Activated T-cell treated with anti-CD3 and anti-CD28 coated beads, Interleukin-2, amount 50 U/mL, for 24 hours (primary cell): ENCODE measurements at regions not wholly inside any gene's neighbourhood (a gene's known extent, or its start where the extent isn't known, plus 50 kb on each side); places are given as distances from the start of the nearest gene placed in this dataset.
"Not testable (repeated sequence)": the region's sequence is repeated elsewhere in the genome, so short reads cannot be mapped to it uniquely, and the experiment has no call there.

Source experiments
- DNase-seq: peaks from one replicate; pipeline ENCODE4 v3.0.0-alpha.2; 2020
- H3K27ac Mint-ChIP-seq: 2 replicates; pipeline ENCODE4 v1.8.0; 2020; ENCODE audit warnings: mild to moderate bottlenecking, mixed read lengths
- H3K27me3 Mint-ChIP-seq: 2 replicates; pipeline ENCODE4 v1.8.0; 2020; ENCODE audit warnings: mixed read lengths
- H3K36me3 Mint-ChIP-seq: 2 replicates; pipeline ENCODE4 v1.8.0; 2020; ENCODE audit warnings: low read depth, mixed read lengths
- H3K4me1 Mint-ChIP-seq: 2 replicates; pipeline ENCODE4 v1.8.0; 2020; ENCODE audit warnings: low read depth, mixed read lengths
- H3K4me3 Mint-ChIP-seq: 2 replicates; pipeline ENCODE4 v1.8.0; 2020; ENCODE audit warnings: mild to moderate bottlenecking, moderate library complexity, mixed read lengths
- H3K9me3 Mint-ChIP-seq: 2 replicates; pipeline ENCODE4 v1.8.0; 2020; ENCODE audit warnings: mixed read lengths

GRCh38 chr2:215787025-215787424, 226.3 kb downstream of the MREG start:
- no peak for DNase-seq
- peaks cover 6% of the 10 kb centered on the region for H3K27me3 Mint-ChIP-seq
- H3K9me3 Mint-ChIP-seq: no peaks in the 10 kb centered on the region
- no peak overlapping the region for H3K27ac Mint-ChIP-seq
- H3K4me1 Mint-ChIP-seq: no peaks in the 10 kb centered on the region
- H3K4me3 Mint-ChIP-seq: no peak overlapping the region
- H3K36me3 Mint-ChIP-seq: no peaks in the 10 kb centered on the region

GRCh38 chr2:215784371-215784783, 229.0 kb downstream of the MREG start:
- H3K4me3 Mint-ChIP-seq: no peak overlapping the region
- H3K27me3 Mint-ChIP-seq: peaks cover 11% of the 10 kb centered on the region

GRCh38 chr2:215783640-215784039, 229.7 kb downstream of the MREG start:
- not testable (repeated sequence) for DNase-seq
- peaks cover 11% of the 10 kb centered on the region for H3K27me3 Mint-ChIP-seq

More at GRCh38 chr2:215784371-215784783, 229.0 kb downstream of the MREG start:
- Mint-ChIP-seq H3K27ac (no peak overlapping the region), H3K36me3 (no peaks in the 10 kb centered on the region), H3K4me1 (no peaks in the 10 kb centered on the region), H3K9me3 (no peaks in the 10 kb centered on the region)
- DNase-seq: no peak

DNA sequence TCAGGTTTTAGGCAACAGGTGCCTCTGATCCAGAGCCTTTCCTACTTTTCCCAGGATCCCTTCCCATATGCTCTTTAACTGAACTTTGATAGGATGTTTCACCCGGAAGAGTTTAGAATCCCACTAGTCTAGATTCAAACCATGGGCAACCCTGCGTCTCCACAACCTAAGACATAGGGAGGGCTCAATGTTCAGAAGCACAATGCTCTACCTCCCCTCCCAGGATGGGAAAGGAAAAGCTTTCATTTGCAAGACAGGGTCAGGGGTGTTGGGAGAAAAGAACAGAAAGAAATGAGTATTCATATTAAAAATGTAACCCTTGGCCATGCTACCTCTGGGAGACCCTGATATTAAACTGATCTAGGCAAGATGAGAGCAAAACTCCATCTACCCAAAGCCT, 230.4 kb downstream of the MREG start:
- Mint-ChIP-seq H3K36me3 (no peaks in the 10 kb centered on the region), H3K27me3 (peaks cover 11% of the 10 kb centered on the region), H3K4me1 (no peaks in the 10 kb centered on the region), H3K4me3 (no peak overlapping the region), H3K9me3 (no peaks in the 10 kb centered on the region), H3K27ac (no peak overlapping the region)
- DNase-seq: no peak

More at GRCh38 chr2:215783640-215784039, 229.7 kb downstream of the MREG start:
- not testable (repeated sequence) for H3K9me3 Mint-ChIP-seq, H3K27ac Mint-ChIP-seq, H3K36me3 Mint-ChIP-seq, H3K4me3 Mint-ChIP-seq, H3K4me1 Mint-ChIP-seq

DNA sequence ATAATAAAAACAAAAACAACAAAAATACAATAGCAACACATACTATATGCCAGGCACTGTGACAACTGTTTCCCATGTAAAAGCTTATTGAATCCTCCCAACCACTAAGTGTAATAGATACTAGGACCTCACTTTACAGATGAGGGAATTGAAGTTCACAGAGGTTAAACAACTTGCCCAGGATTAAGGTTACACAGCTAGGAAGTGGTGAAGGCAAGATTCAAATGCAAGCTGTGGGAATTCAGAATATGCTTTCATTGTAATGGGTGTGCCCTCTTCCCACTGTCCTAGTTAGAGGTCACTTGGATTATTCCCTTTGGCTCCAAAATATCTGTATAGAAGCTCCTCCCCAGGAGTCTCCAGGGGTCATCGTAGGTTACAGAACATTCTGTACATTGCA, 231.1 kb downstream of the MREG start:
- Mint-ChIP-seq H3K9me3 (no peaks in the 10 kb centered on the region), H3K4me3 (no peak overlapping the region), H3K27ac (no peak overlapping the region), H3K27me3 (peaks cover 11% of the 10 kb centered on the region), H3K4me1 (no peaks in the 10 kb centered on the region), H3K36me3 (no peaks in the 10 kb centered on the region)
- DNase-seq: no peak

GRCh38 chr2:215780907-215781685, 232.3 kb downstream of the MREG start:
- peaks cover 14% of the 10 kb centered on the region for H3K27me3 Mint-ChIP-seq
- no peaks in the 10 kb centered on the region for H3K36me3 Mint-ChIP-seq
- no peak overlapping the region for H3K27ac Mint-ChIP-seq
- no peaks in the 10 kb centered on the region for H3K4me1 Mint-ChIP-seq
- H3K4me3 Mint-ChIP-seq: no peak overlapping the region
- no peaks in the 10 kb centered on the region for H3K9me3 Mint-ChIP-seq
- DNase-seq: no peak

- Mint-ChIP-seq H3K4me3 (no peak overlapping the region), H3K36me3 (no peaks in the 10 kb centered on the region), H3K27me3 (peaks cover 16% of the 10 kb centered on the region), H3K27ac (no peak overlapping the region), H3K9me3 (no peaks in the 10 kb centered on the region), H3K4me1 (no peaks in the 10 kb centered on the region)
- DNase-seq: no peak
Observed at GRCh38 chr2:215780313-215780712, 233.0 kb downstream of the MREG start.

GRCh38 chr2:215779912-215780311, 233.4 kb downstream of the MREG start:
- Mint-ChIP-seq H3K4me1 (no peaks in the 10 kb centered on the region), H3K4me3 (no peak overlapping the region), H3K27me3 (peaks cover 18% of the 10 kb centered on the region), H3K36me3 (no peaks in the 10 kb centered on the region), H3K27ac (no peak overlapping the region), H3K9me3 (no peaks in the 10 kb centered on the region)
- DNase-seq: no peak

GRCh38 chr2:215777465-215778044, 235.8 kb downstream of the MREG start:
- peaks cover 2% of the 10 kb centered on the region for H3K4me1 Mint-ChIP-seq
- DNase-seq: no peak
- no peaks in the 10 kb centered on the region for H3K9me3 Mint-ChIP-seq
- H3K36me3 Mint-ChIP-seq: no peaks in the 10 kb centered on the region
- no peak overlapping the region for H3K4me3 Mint-ChIP-seq
- no peak overlapping the region for H3K27ac Mint-ChIP-seq
- H3K27me3 Mint-ChIP-seq: peaks cover 19% of the 10 kb centered on the region

GRCh38 chr2:215775106-215775505, 238.2 kb downstream of the MREG start:
- DNase-seq: no peak
- no peaks in the 10 kb centered on the region for H3K36me3 Mint-ChIP-seq
- peaks cover 2% of the 10 kb centered on the region for H3K4me1 Mint-ChIP-seq
- peaks cover 16% of the 10 kb centered on the region for H3K27me3 Mint-ChIP-seq
- no peak overlapping the region for H3K27ac Mint-ChIP-seq
- H3K9me3 Mint-ChIP-seq: no peaks in the 10 kb centered on the region
- H3K4me3 Mint-ChIP-seq: no peak overlapping the region

- Mint-ChIP-seq H3K9me3 (no peaks in the 10 kb centered on the region), H3K4me3 (no peak overlapping the region), H3K27me3 (peaks cover 14% of the 10 kb centered on the region), H3K4me1 (peaks cover 2% of the 10 kb centered on the region), H3K36me3 (no peaks in the 10 kb centered on the region), H3K27ac (no peak overlapping the region)
- DNase-seq: no peak
Observed at GRCh38 chr2:215773728-215774127, 239.6 kb downstream of the MREG start.

DNA sequence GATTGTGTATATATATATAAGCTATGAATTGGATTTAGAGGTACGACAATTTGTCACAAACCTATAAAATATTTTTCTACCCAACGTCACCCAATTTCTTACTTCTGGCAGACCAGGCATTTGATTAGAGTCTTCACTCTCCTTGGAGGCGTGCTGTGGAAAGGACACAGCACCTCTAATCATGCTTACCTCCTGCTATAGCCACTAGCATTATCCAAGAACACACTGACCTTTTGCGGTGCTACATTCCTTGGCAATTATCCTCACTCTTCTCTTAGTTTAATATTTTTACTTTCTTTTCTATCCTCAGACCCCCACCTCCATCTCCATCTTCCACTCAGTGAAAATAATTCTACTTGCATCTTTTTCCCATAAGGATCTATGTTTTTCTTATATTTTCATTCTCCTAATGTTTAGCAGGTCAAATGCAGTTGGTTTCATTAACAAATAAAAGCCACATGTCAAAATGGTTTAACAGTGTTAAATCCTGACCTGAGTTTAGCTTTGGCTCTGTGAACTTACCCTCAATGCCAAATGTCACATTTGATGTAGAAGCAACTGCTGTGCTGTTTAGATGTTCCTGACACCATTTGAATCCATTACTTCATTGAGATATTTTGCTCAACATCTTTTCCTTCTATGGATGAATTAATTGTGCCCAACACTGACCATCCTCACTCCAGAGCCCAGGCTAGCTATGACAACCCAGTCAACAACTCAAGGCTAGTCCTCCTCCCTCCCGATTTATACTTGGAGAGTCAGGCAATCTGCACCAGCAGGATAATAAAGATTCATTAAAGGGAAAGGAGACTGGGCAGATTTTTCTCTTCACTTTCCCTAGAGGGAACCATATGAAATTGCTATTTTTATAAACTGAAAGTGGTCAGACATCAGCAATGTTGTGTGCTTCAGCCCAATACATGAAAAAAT, 240.5 kb downstream of the MREG start:
- Mint-ChIP-seq H3K9me3 (no peaks in the 10 kb centered on the region), H3K36me3 (no peaks in the 10 kb centered on the region), H3K27me3 (peaks cover 14% of the 10 kb centered on the region), H3K4me3 (no peak overlapping the region), H3K4me1 (peaks cover 2% of the 10 kb centered on the region), H3K27ac (no peak overlapping the region)
- no peak for DNase-seq

GRCh38 chr2:215772003-215772402, 241.3 kb downstream of the MREG start:
- Mint-ChIP-seq H3K4me1 (peaks cover 2% of the 10 kb centered on the region), H3K9me3 (no peaks in the 10 kb centered on the region), H3K4me3 (no peak overlapping the region), H3K36me3 (no peaks in the 10 kb centered on the region), H3K27me3 (peaks cover 14% of the 10 kb centered on the region), H3K27ac (no peak overlapping the region)
- no peak for DNase-seq

GRCh38 chr2:215771241-215771640, 242.1 kb downstream of the MREG start:
- no peak for DNase-seq
- peaks cover 14% of the 10 kb centered on the region for H3K27me3 Mint-ChIP-seq
- H3K9me3 Mint-ChIP-seq: no peaks in the 10 kb centered on the region
- no peaks in the 10 kb centered on the region for H3K36me3 Mint-ChIP-seq
- H3K27ac Mint-ChIP-seq: no peak overlapping the region
- H3K4me3 Mint-ChIP-seq: no peak overlapping the region
- H3K4me1 Mint-ChIP-seq: peaks cover 2% of the 10 kb centered on the region
